ACC112 (cell line): ENCODE measurements at regions not wholly inside any gene's neighbourhood (a gene's known extent, or its start where the extent isn't known, plus 50 kb on each side); places are given as distances from the start of the nearest gene placed in this dataset.

Source experiments
- H2AFZ ChIP-seq: fragments of 200-600 bp; sonication (generic); one replicate; pipeline ENCODE4 v1.6.0; 2017; ENCODE audit warnings: antibody characterized with exemption, low read length; ENCODE audit not compliant: unreplicated experiment
- H3K27ac ChIP-seq: fragments of 200-600 bp; sonication (generic); 2 replicates; pipeline ENCODE4 v1.5.1; 2014; ENCODE audit warnings: low read depth, mild to moderate bottlenecking, antibody characterized with exemption, low read length, moderate library complexity
- H3K27me3 ChIP-seq: fragments of 200-600 bp; sonication (generic); 2 replicates; pipeline ENCODE4 v1.6.1; 2014; ENCODE audit warnings: mild to moderate bottlenecking, antibody characterized with exemption, low read length, moderate library complexity, mixed read lengths; ENCODE audit not compliant: insufficient read depth
- H3K36me3 ChIP-seq: fragments of 200-600 bp; sonication (generic); 2 replicates; pipeline ENCODE4 v1.6.1; 2016; ENCODE audit warnings: mild to moderate bottlenecking, antibody characterized with exemption, low read length, moderate library complexity, mixed read lengths; ENCODE audit not compliant: insufficient read depth
- H3K4me1 ChIP-seq: fragments of 200-600 bp; sonication (generic); one replicate; pipeline ENCODE4 v1.6.1; 2016; ENCODE audit warnings: low read length, mixed read lengths; ENCODE audit not compliant: insufficient read depth, unreplicated experiment, control insufficient read depth
- H3K4me3 ChIP-seq: fragments of 200-600 bp; sonication (generic); 2 replicates; pipeline ENCODE4 v1.5.1; 2014; ENCODE audit warnings: mild to moderate bottlenecking, low read depth, low read length
- H3K79me2 ChIP-seq: fragments of 200-600 bp; sonication (generic); one replicate; pipeline ENCODE4 v1.6.0; 2016; ENCODE audit warnings: low read length; ENCODE audit not compliant: control insufficient read depth, unreplicated experiment, insufficient read depth

DNA sequence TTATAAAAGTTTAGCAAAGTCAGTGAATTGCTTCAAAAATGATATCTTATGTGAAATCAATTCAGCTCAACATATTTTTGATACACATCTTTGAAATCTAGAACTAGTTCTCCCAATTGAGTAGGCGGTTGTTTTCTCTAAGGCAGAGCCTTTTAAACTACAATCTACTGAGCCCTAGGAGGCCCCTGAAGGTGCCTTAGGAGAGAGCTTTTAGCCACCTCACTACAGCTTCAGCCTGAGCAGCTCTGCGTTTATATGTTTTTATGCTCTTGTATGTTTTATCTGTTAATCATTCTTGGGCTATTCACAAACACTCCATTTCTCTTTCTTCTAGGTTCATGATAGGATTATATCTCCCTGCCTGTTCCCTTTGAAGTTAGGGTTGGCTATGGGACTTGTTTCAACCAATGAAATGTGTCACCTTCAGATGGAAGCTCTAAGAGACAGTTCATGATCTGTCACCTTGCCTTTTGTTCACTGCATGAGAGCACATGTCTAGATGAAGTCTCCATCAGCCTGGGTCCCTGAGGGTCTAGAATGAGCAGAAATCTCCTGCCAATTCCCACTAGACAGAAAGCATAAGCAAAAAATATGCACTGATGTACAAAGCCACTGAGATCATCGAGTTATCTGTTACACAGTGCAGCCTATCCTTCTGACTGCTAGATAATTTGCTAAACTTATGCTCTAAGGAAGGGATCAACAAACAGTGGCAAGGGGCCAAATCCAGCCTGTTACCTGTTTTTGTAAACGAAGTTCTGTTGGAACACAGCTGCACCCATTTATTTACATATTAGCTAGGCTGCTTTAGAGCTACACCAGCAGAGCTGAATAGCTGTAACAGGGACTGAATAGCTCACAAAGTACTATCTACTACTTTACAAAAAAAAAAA is 128.5 kb upstream of the CDK1 start:
- Histone ChIP-seq H3K4me1 (no peaks in the 10 kb centered on the region), H3K36me3 (no peaks in the 10 kb centered on the region), H2AFZ (no peak overlapping the region), H3K4me3 (no peak overlapping the region), H3K27me3 (no peaks in the 10 kb centered on the region), H3K79me2 (no peaks in the 10 kb centered on the region), H3K27ac (no peak overlapping the region)

- no peaks in the 10 kb centered on the region for H3K27me3 ChIP-seq
- peaks cover 4% of the 10 kb centered on the region for H3K4me1 ChIP-seq
- no peaks in the 10 kb centered on the region for H3K36me3 ChIP-seq
- no peak overlapping the region for H3K4me3 ChIP-seq
- no peak overlapping the region for H2AFZ ChIP-seq
- no peaks in the 10 kb centered on the region for H3K79me2 ChIP-seq
- no peak overlapping the region for H3K27ac ChIP-seq
Observed at GRCh38 chr10:60648761-60649160, 129.5 kb upstream of the CDK1 start.

GRCh38 chr10:60646966-60647796 is 131.1 kb upstream of the CDK1 start:
- H3K27me3 ChIP-seq = no peaks in the 10 kb centered on the region
- no peak overlapping the region for H3K27ac ChIP-seq
- no peaks in the 10 kb centered on the region for H3K79me2 ChIP-seq
- peaks cover 4% of the 10 kb centered on the region for H3K4me1 ChIP-seq
- no peaks in the 10 kb centered on the region for H3K36me3 ChIP-seq
- H3K4me3 ChIP-seq = no peak overlapping the region
- H2AFZ ChIP-seq = no peak overlapping the region

GRCh38 chr10:60645980-60646379 is 132.3 kb upstream of the CDK1 start:
- H3K4me3 ChIP-seq = no peak overlapping the region
- H2AFZ ChIP-seq = no peak overlapping the region
- no peaks in the 10 kb centered on the region for H3K79me2 ChIP-seq
- H3K27ac ChIP-seq = no peak overlapping the region
- H3K36me3 ChIP-seq = no peaks in the 10 kb centered on the region
- no peaks in the 10 kb centered on the region for H3K27me3 ChIP-seq
- H3K4me1 ChIP-seq = peaks cover 4% of the 10 kb centered on the region

- Histone ChIP-seq H3K27me3 (no peaks in the 10 kb centered on the region), H3K4me3 (no peak overlapping the region), H2AFZ (no peak overlapping the region), H3K27ac (no peak overlapping the region), H3K4me1 (peaks cover 4% of the 10 kb centered on the region), H3K36me3 (no peaks in the 10 kb centered on the region), H3K79me2 (no peaks in the 10 kb centered on the region)
Observed at GRCh38 chr10:60644436-60645130, 133.7 kb upstream of the CDK1 start.

DNA sequence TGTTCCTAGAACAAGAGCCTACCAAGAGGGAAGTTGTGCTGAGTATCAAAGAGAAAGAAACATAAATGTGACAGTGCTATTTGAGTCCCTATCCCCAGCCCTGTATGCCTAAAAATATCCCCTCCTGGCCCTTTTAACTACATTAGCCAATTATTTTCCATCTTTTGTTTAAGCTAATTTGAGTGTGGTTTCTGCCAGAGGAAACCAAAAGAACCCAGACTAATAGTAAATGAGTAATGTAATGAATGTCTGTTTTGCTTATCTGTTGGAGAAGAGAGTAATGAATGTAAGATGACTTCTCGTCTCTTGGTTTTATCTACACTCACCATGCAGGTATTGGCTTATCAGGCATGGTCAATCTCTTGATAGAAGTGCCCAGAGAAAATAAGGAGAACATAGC is 134.4 kb upstream of the CDK1 start:
- H3K27ac ChIP-seq = no peak overlapping the region
- H3K4me1 ChIP-seq = peaks cover 4% of the 10 kb centered on the region
- no peaks in the 10 kb centered on the region for H3K27me3 ChIP-seq
- H3K36me3 ChIP-seq = no peaks in the 10 kb centered on the region
- no peaks in the 10 kb centered on the region for H3K79me2 ChIP-seq
- H3K4me3 ChIP-seq = no peak overlapping the region
- no peak overlapping the region for H2AFZ ChIP-seq

GRCh38 chr10:60629332-60629731 is 148.9 kb upstream of the CDK1 start:
- H3K36me3 ChIP-seq = no peaks in the 10 kb centered on the region
- no peaks in the 10 kb centered on the region for H3K27me3 ChIP-seq
- H2AFZ ChIP-seq = no peak overlapping the region
- H3K4me3 ChIP-seq = no peak overlapping the region
- no peak overlapping the region for H3K27ac ChIP-seq
- H3K79me2 ChIP-seq = no peaks in the 10 kb centered on the region
- no peaks in the 10 kb centered on the region for H3K4me1 ChIP-seq

- Histone ChIP-seq H3K36me3 (no peaks in the 10 kb centered on the region), H3K27ac (no peak overlapping the region), H2AFZ (no peak overlapping the region), H3K4me1 (no peaks in the 10 kb centered on the region), H3K4me3 (no peak overlapping the region), H3K27me3 (no peaks in the 10 kb centered on the region), H3K79me2 (no peaks in the 10 kb centered on the region)
Observed at GRCh38 chr10:60627778-60628748, 150.2 kb upstream of the CDK1 start.

DNA sequence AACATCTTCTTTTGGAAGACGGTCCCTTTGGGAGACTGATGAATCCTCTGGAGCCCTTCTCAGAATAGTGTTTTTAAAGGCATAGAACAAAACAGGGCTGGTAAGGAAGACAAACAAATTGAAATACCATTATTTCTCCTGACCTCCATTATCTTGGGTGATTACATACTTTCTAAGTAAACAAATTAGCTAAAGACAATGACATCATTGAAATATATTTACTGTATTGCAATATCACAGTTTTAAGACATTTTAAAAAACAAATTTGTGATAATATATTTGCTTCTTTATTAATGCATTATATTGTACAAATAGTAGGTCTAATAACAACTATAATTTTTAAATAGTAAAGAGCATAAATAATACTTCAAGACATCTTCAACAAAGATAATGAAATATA is 152.2 kb upstream of the CDK1 start:
- H3K79me2 ChIP-seq = no peaks in the 10 kb centered on the region
- H3K27ac ChIP-seq = no peak overlapping the region
- no peak overlapping the region for H2AFZ ChIP-seq
- no peaks in the 10 kb centered on the region for H3K4me1 ChIP-seq
- no peaks in the 10 kb centered on the region for H3K36me3 ChIP-seq
- H3K4me3 ChIP-seq = no peak overlapping the region
- H3K27me3 ChIP-seq = no peaks in the 10 kb centered on the region

GRCh38 chr10:60623627-60624026 is 154.7 kb upstream of the CDK1 start:
- no peaks in the 10 kb centered on the region for H3K79me2 ChIP-seq
- no peak overlapping the region for H2AFZ ChIP-seq
- no peaks in the 10 kb centered on the region for H3K4me1 ChIP-seq
- H3K27me3 ChIP-seq = no peaks in the 10 kb centered on the region
- no peak overlapping the region for H3K4me3 ChIP-seq
- H3K36me3 ChIP-seq = no peaks in the 10 kb centered on the region
- H3K27ac ChIP-seq = no peak overlapping the region
